Body of pancreas (tissue), 4 donors: ENCODE measurements at regions not wholly inside any gene's neighbourhood (a gene's known extent, or its start where the extent isn't known, plus 50 kb on each side); places are given as distances from the start of the nearest gene placed in this dataset.
"Not testable (repeated sequence)": the region's sequence is repeated elsewhere in the genome, so short reads cannot be mapped to it uniquely, and the experiment has no call there.

ENCODE experiments used
- CTCF ChIP-seq, 7 experiments: fragments of 450-650 bp in 4 of 7; fragments of 200-600 bp in 3 of 7; sonication (generic) in 3 of 7; IDR thresholded peaks; one replicate each; pipeline ENCODE4 v1.5.1; 2016 to 2019; ENCODE audit warnings: antibody characterized with exemption in 7 of 7
- POLR2A ChIP-seq, 3 donors: fragments of 450-650 bp; IDR thresholded peaks; one replicate each; pipeline ENCODE4 v1.6.1; 2016; ENCODE audit warnings: antibody characterized with exemption in 3 of 3, mild to moderate bottlenecking in 2 of 3

- TF ChIP-seq POLR2A, CTCF (IDR thresholded peaks at IDR 0.05): not testable (repeated sequence)
Observed at GRCh38 chr6:20023549-20024315, 186.6 kb downstream of the ID4 start.
